8988T (cell line): ENCODE measurements at regions not wholly inside any gene's neighbourhood (a gene's known extent, or its start where the extent isn't known, plus 50 kb on each side); places are given as distances from the start of the nearest gene placed in this dataset.

ENCODE experiments used
- DNase-seq: peaks from one replicate; pipeline ENCODE4 v3.0.0; 2011

DNA sequence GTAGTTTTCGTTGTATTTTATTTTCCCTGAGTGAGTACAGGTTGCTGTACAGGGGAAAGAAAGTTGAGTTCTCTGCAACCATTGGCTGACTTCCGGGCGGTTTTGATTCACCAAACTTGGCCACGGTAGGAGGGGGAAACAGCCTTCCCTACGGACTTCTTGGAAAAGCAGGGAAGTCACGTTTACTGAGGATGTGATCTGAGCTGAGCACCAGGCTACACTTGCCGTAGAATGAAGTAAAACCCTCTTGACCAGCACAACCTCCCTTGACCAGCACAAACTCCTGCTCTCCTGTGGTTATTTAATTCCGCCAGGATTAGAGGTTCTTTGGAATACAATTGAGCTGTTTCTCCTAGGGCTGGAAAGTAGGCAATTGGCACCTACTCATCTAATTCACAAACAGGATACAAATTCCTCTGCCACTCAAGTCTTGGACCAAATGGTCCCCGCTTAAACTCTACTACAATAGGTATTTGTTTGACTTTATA, 242.0 kb upstream of the RBFOX1 start:
- no peak for DNase-seq

- DNase-seq, result no peak
Measured at GRCh38 chr16:7089751-7090150, 242.9 kb upstream of the RBFOX1 start.

GRCh38 chr16:7088711-7089110, 243.9 kb upstream of the RBFOX1 start:
- DNase-seq, result no peak

- no peak for DNase-seq
Measured at GRCh38 chr16:7086822-7087616, 245.6 kb upstream of the RBFOX1 start.

DNA sequence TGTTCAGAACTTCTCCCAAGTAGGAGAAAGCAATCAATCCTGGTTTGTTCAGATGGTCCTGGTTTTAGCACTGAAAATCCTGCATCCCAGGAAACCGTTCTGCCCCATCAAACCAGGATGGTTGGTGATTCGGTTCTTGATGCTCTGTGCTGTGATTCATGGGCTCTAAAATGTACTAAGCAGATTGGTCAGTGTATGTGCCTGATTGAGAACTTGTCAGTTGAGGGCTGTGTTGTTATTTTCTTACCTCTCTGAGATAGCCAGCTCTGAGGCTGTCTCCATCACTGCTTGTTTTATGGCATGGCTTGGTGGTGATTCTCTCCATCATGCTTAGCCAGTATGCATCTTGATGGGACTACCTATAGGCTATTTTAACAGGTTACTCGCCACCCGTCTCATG, 246.9 kb upstream of the RBFOX1 start:
- DNase-seq, result no peak

- DNase-seq, result no peak
Measured at GRCh38 chr16:7083096-7083495, 249.5 kb upstream of the RBFOX1 start.

DNA sequence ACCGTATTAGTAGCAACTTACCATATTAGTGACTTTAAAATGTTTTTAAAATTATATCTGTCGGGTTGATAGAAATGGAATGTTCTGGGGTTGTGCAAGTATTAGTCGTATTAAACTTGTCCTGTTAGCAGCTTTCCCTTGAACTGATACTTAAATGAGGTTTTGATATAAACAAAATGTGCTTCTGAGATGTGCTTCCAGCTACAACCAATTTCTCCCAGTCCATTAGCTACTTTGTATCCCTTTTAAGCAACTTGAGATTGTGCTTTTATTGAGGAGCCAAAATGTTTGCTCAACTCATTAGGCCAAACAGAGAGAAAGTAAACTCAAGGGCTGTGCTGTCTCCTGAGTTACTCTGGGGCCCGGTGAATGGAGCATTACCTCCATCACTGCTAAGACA, 255.0 kb upstream of the RBFOX1 start:
- DNase-seq, result no peak

- no peak for DNase-seq
Measured at GRCh38 chr16:7074715-7075114, 257.9 kb upstream of the RBFOX1 start.

GRCh38 chr16:7057458-7057857, 275.2 kb upstream of the RBFOX1 start:
- DNase-seq, result no peak

- no peak for DNase-seq
Measured at GRCh38 chr16:7055443-7055842, 277.2 kb upstream of the RBFOX1 start.

GRCh38 chr16:7051591-7052349, 280.9 kb upstream of the RBFOX1 start:
- no peak for DNase-seq

- DNase-seq, result no peak
Measured at GRCh38 chr16:7044331-7044730, 288.3 kb upstream of the RBFOX1 start.

DNA sequence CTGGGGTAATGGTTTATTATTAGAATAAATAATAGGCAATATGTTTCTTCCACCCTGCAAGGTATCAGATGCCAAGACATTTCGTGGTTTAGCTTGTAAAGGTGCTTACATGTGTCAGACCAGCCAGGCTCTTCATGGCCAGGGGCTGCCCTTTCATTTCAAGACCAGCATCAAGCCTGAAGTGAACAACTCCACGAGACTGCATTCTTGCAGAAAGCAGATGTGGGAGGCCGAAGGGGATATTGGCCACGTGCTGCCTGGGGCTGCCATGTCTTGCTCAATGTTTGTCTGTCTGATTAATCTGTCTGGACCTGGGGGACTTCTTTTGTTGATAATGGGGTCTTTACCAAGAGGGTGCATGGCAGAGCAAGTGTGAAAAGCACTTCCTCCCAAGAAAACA, 294.2 kb upstream of the RBFOX1 start:
- no peak for DNase-seq

- no peak for DNase-seq
Measured at GRCh38 chr16:7037495-7037894, 295.1 kb upstream of the RBFOX1 start.

DNA sequence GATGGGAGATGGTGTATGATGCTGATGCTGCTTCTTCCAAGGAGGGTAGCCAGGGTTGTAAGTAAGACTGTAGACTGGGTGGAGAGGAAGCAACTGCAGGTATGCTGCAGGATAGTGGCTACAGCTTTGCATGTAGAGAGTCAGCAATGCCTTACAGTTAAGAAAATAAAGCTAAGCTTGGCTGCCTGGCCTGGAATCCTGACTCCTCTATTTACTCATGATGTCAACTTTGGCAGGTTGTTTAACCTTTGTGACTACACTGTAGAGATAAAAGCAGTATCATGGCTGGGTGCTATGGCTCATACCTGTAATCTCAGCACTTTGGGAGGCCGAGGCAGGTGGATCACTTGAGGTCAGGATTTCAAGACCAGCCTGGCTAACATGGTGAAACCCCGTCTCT, 301.6 kb upstream of the RBFOX1 start:
- no peak for DNase-seq

DNA sequence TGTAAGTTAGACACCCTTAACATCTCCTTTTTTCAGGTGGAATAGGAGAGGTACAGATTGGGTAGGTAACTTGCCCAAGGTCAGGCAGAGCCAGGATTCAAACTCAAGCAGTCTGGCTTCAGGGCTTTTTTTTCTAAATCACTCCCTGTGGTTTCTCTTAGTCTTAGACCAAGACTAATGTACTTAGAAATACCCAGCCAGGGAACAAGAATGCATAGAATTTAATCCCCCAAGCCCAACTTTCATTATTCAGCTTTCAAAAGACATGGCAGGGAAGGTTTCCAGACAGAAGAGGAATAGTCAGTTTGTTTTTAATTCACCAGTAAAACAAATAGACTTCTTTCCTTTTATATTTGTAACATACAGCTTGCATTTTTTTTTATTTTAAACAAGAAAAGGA, 305.2 kb upstream of the RBFOX1 start:
- DNase-seq, result no peak

DNA sequence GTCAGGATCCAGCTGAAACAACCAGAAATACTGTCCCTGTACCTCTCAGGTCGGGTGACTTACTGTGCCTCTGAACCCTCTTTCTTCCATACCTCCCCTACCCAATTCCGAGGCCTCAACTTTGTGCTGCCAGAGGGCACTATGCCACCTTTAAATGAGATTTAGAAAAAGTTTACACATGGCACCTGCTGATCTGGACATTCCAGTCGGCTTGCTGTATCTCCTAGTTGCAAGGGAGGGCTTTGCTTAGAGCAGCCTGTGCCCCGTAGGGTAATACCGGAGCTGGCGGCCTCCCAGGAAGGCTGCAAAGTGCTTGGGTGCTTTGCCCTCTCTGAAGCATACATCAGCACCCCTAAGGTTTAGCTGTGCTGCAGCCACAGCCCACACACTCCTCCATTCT, 306.0 kb upstream of the RBFOX1 start:
- no peak for DNase-seq

DNA sequence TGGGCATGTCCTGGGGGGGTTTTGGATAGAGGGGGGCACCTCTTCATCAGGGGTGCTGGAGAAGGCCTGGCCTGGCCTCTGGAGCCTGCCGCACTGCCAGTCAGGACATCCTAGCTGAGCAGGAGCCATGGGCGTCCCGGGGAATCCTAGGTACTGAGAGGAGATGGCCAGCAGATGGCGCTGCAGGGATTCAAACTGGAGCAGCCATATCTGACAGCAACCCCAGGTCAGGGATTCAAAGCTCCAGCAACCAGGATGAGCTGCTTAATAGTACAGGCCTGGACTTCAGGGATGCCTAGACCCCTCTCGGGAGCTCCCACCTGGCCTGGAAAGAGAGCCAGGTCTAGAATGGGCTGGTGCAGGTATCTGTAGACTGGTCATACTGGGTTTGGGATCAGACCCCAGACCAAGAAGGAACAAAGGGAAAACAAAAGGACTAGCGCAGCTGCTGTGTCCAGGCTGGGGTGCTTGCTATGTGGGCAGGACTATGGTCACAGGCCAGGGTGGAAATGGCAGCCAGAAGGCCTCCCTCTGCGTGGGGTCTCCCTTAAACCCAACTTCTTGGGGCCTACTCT, 306.9 kb upstream of the RBFOX1 start:
- DNase-seq, result peak; percentile 14

DNA sequence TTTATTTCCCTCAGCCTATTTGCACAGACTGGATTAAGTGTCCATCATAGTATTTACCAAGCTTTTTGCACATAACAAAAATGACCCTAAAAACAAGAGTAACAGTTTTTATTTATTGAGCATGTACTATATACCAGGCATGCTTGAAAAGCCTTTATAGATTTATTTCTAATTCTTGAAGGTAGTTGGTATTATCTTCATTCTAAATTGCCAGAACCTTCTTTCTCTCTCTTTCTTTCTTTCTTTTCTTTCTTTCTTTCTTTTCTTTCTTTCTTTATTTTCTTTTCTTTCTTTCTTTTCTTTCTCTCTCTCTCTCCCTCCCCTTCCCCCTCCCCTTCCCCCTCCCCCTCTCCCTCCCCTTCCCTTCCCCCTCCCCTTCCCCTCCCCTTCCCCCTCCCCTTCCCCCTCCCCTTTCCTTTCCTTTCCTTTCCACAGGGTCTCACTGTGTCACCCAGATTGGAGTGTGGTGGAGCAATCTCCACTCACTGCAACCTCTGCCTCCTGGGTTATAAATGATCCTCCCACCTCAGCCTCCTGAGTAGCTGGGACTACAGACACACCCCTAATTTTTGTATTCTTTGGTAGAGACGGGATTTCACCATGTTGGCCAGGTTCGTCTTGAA, 310.9 kb upstream of the RBFOX1 start:
- no peak for DNase-seq

DNA sequence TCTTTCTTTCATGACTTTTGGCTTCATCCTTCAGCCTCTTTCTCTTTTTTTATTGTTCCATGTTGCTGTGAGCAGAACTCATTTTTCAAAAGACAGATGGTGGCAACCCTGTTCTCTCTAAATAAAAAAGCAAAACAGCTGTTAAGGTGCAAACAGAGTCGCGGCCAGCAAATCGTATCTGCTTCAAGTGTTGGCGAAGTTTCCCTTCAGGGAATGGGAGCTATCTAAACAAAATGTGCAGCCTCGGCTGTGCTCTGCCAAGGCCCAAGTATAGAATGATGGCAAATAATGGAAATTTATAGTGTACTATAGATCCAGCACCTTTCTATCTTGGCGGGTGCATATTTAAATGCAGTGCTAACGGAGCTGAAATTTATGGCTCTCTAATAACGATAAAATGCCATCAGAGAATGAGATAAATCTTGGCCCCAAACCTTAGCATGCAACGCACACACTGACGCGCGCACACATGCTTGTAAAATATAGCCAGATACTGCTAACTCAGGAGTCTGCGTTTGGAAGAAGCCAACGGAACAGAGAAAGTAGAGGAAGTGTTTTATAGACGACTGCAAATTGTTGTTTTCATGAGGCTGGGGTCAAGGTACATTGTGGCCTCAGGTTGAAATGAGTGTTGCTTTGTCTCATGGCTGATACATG, 315.5 kb upstream of the RBFOX1 start:
- no peak for DNase-seq

DNA sequence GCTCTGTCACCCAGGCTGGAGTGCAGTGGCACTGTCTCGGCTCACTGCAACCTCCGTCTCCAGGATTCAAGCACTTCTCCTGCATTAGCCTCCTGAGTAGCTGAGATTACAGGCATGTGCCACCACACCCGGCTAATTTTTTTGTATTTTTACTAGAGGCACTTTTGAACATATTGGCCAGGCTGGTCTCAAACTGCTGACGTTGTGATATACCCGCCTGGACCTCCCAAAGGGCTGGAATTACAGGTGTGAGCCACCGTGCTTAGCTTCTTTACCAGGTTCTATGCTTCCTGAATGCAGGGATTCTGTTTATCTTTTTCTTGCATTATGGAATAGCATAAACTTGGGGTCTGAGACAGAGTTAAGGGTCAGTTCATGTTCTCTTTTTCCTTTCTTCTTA, 317.9 kb upstream of the RBFOX1 start:
- DNase-seq, result no peak

DNA sequence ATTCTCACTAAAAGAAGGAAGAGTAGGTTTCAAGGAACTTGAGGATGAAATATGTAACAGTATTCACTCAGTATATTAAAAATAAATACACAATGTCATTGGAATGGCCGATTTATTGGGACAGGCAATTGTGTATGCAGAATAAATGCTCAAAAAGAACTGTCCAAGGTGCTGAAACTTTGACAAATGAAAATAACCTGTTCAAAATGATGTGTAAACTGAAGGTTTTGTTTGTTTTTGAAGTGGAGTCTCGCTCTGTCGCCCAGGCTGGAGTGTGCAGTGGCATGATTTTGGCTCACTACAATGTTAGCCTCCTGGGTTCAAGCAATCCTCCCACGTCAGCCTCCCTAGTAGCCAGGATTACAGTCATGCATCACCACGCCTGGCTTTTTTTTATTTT, 318.7 kb upstream of the RBFOX1 start:
- no peak for DNase-seq

- no peak for DNase-seq
Measured at GRCh38 chr16:7004266-7004665, 328.4 kb upstream of the RBFOX1 start.
